Gastroesophageal sphincter (tissue), 4 donors: ENCODE measurements at regions not wholly inside any gene's neighbourhood (a gene's known extent, or its start where the extent isn't known, plus 50 kb on each side); places are given as distances from the start of the nearest gene placed in this dataset.
"Not testable (repeated sequence)": the region's sequence is repeated elsewhere in the genome, so short reads cannot be mapped to it uniquely, and the experiment has no call there.

Experiments used
- ATAC-seq: fragments of 150-250 bp; one replicate; pipeline ENCODE4 v1.9.1; 2016; ENCODE audit warnings: mild to moderate bottlenecking, moderate library complexity
- H3K27ac ChIP-seq, 4 donors: fragments of 200-600 bp; sonication (generic) in 3 of 4; 1 replicate in 3 of 4; 2 replicates in 1 of 4; pipeline ENCODE4 v1.5.1; 2016 to 2019
- H3K27me3 ChIP-seq: fragments of 200-600 bp; sonication (generic); one replicate; pipeline ENCODE4 v1.5.1; 2019
- H3K36me3 ChIP-seq, 2 donors: fragments of 200-600 bp; sonication (generic); one replicate each; pipeline ENCODE4 v1.5.1; 2019; ENCODE audit warnings: control low read depth in 1 of 2
- H3K4me1 ChIP-seq, 3 donors: fragments of 200-600 bp; sonication (generic); 1 replicate in 2 of 3; 2 replicates in 1 of 3; pipeline ENCODE4 v1.5.1; 2016 to 2019; ENCODE audit warnings: control low read depth in 2 of 3
- H3K4me3 ChIP-seq, 2 donors: fragments of 200-600 bp; sonication (generic); one replicate each; pipeline ENCODE4 v1.5.1; 2019; ENCODE audit warnings: mild to moderate bottlenecking in 1 of 2, moderate library complexity in 1 of 2
- H3K9me3 ChIP-seq, 3 donors: fragments of 200-600 bp; sonication (generic); one replicate each; pipeline ENCODE4 v1.5.1; 2017 to 2019; ENCODE audit warnings: control low read depth in 2 of 3
- CTCF ChIP-seq, 4 experiments: fragments of 200-600 bp in 2 of 4; fragments of 450-650 bp in 2 of 4; sonication (generic) in 1 of 4; IDR thresholded peaks; one replicate each; pipeline ENCODE4 v1.5.1; 2017 to 2019; ENCODE audit warnings: antibody characterized with exemption in 4 of 4, mild to moderate bottlenecking in 2 of 4, moderate library complexity in 2 of 4
- EP300 ChIP-seq: sonication (generic); formaldehyde crosslinking; IDR thresholded peaks from one replicate; pipeline ENCODE4 v1.6.1; 2017; ENCODE audit warnings: antibody characterized with exemption, mild to moderate bottlenecking
- POLR2A ChIP-seq, 2 donors: fragments of 450-650 bp; IDR thresholded peaks; one replicate each; pipeline ENCODE4 v1.6.1; 2017; ENCODE audit warnings: antibody characterized with exemption in 2 of 2, mild to moderate bottlenecking in 2 of 2, moderate library complexity in 1 of 2
- POLR2AphosphoS5 ChIP-seq: sonication (generic); formaldehyde crosslinking; IDR thresholded peaks from one replicate; pipeline ENCODE4 v1.6.1; 2017; ENCODE audit warnings: antibody characterized with exemption
- WGBS, 2 donors: methylation state at CpG; one replicate each; pipeline ENCODE4 v1.1.5; 2018; ENCODE audit warnings: low coverage in 1 of 2; 5-methylcytosine and 5-hydroxymethylcytosine counted together

- Histone ChIP-seq H3K9me3 (no peaks in the 10 kb centered on the region), H3K27ac (no peak overlapping the region), H3K4me3 (no peak overlapping the region), H3K36me3 (no peaks in the 10 kb centered on the region), H3K4me1 (no peaks in the 10 kb centered on the region), H3K27me3 (no peaks in the 10 kb centered on the region)
- TF ChIP-seq POLR2A (IDR thresholded peaks at IDR 0.05) (no peak), CTCF (IDR thresholded peaks at IDR 0.05) (no peak), EP300 (no peak), POLR2AphosphoS5 (no peak)
- ATAC-seq: no peak
- 55% methylated on average over 2 of the region's 2 CpGs; no CpG with 5 or more reads in 1 of the 2 donors for whole genome bisulfite sequencing, 2 donors
Observed at GRCh38 chrX:80576806-80577533, 156.7 kb downstream of the TENT5D start.

GRCh38 chrX:80578517-80579105, 158.4 kb downstream of the TENT5D start:
- ATAC-seq: no peak
- WGBS, 2 donors: 10 to 22% methylated on average over 2 to 3 of the region's 3 CpGs
- H3K27ac ChIP-seq: no peak overlapping the region

GRCh38 chrX:80590992-80591391, 170.7 kb downstream of the TENT5D start:
- not testable (repeated sequence) for H3K9me3 ChIP-seq, H3K4me1 ChIP-seq, H3K27me3 ChIP-seq, H3K36me3 ChIP-seq, ATAC-seq, H3K27ac ChIP-seq, H3K4me3 ChIP-seq
- WGBS, 2 donors: no CpG with 5 or more reads among the region's 30 CpGs

More at GRCh38 chrX:80578517-80579105, 158.4 kb downstream of the TENT5D start:
- H3K4me3 ChIP-seq: no peak overlapping the region
- no peaks in the 10 kb centered on the region for H3K36me3 ChIP-seq
- TF ChIP-seq POLR2AphosphoS5 (no peak), CTCF (IDR thresholded peaks at IDR 0.05) (peak in 1 of 4 experiments; percentile 48)
- H3K27me3 ChIP-seq: no peaks in the 10 kb centered on the region
- no peaks in the 10 kb centered on the region for H3K9me3 ChIP-seq
- no peaks in the 10 kb centered on the region for H3K4me1 ChIP-seq

GRCh38 chrX:80602036-80602860, 182.0 kb downstream of the TENT5D start:
- no peak for TF ChIP-seq CTCF (IDR thresholded peaks at IDR 0.05)
- no peak for TF ChIP-seq EP300
- no peak for TF ChIP-seq POLR2A (IDR thresholded peaks at IDR 0.05)
- TF ChIP-seq POLR2AphosphoS5: no peak
- no peak for ATAC-seq
- WGBS, 2 donors: 59 to 63% methylated on average over 7 of the region's 7 CpGs

More at GRCh38 chrX:80602036-80602860, 182.0 kb downstream of the TENT5D start:
- H3K9me3 ChIP-seq: no peaks in the 10 kb centered on the region
- no peaks in the 10 kb centered on the region for H3K27me3 ChIP-seq
- no peak overlapping the region for H3K27ac ChIP-seq
- H3K4me3 ChIP-seq: no peak overlapping the region
- H3K36me3 ChIP-seq: no peaks in the 10 kb centered on the region
- H3K4me1 ChIP-seq: no peaks in the 10 kb centered on the region
